CD4-positive, alpha-beta T cell treated with Interleukin-4 for 4 hours (primary cell): ENCODE measurements at regions not wholly inside any gene's neighbourhood (a gene's known extent, or its start where the extent isn't known, plus 50 kb on each side); places are given as distances from the start of the nearest gene placed in this dataset.
"Not testable (repeated sequence)": the region's sequence is repeated elsewhere in the genome, so short reads cannot be mapped to it uniquely, and the experiment has no call there.

Experiments used
- DNase-seq: peaks from one replicate; pipeline ENCODE4 v3.0.0-alpha.2; 2020

- no peak for DNase-seq
These were observed 60.3 kb downstream of the EOMES start for GRCh38 chr3:27661797-27662196.

GRCh38 chr3:27659279-27660021 lies 62.7 kb downstream of the EOMES start:
- peak; percentile 50 for DNase-seq

GRCh38 chr3:27658741-27659140 lies 63.4 kb downstream of the EOMES start:
- DNase-seq, result no peak

- DNase-seq, result no peak
These were observed 64.3 kb downstream of the EOMES start for GRCh38 chr3:27657871-27658270.

GRCh38 chr3:27657404-27657803 lies 64.7 kb downstream of the EOMES start:
- no peak for DNase-seq

GRCh38 chr3:27656790-27657189 lies 65.3 kb downstream of the EOMES start:
- no peak for DNase-seq

- no peak for DNase-seq
These were observed 66.6 kb downstream of the EOMES start for GRCh38 chr3:27655547-27655946.

GRCh38 chr3:27653803-27654558 lies 68.1 kb downstream of the EOMES start:
- no peak for DNase-seq

- no peak for DNase-seq
These were observed 72.8 kb downstream of the EOMES start for GRCh38 chr3:27649277-27649676.

- DNase-seq, result no peak
These were observed 75.2 kb downstream of the EOMES start for GRCh38 chr3:27646896-27647295.

GRCh38 chr3:27644941-27645340 lies 77.2 kb downstream of the EOMES start:
- no peak for DNase-seq

GRCh38 chr3:27643355-27643754 lies 78.8 kb downstream of the EOMES start:
- DNase-seq, result no peak

GRCh38 chr3:27642796-27643195 lies 79.3 kb downstream of the EOMES start:
- no peak for DNase-seq

- no peak for DNase-seq
These were observed 80.1 kb downstream of the EOMES start for GRCh38 chr3:27641888-27642601.

- DNase-seq, result no peak
These were observed 80.8 kb downstream of the EOMES start for GRCh38 chr3:27641271-27641800.

- peak; percentile 58 for DNase-seq
These were observed 82.9 kb downstream of the EOMES start for GRCh38 chr3:27639271-27639670.

- no peak for DNase-seq
These were observed 83.5 kb downstream of the EOMES start for GRCh38 chr3:27638594-27638993.

- no peak for DNase-seq
These were observed 84.7 kb downstream of the EOMES start for GRCh38 chr3:27637346-27637995.

- DNase-seq, result not testable (repeated sequence)
These were observed 87.1 kb downstream of the EOMES start for GRCh38 chr3:27635006-27635405.

GRCh38 chr3:27633224-27633545 lies 88.9 kb downstream of the EOMES start:
- no peak for DNase-seq

- DNase-seq, result peak; percentile 42
These were observed 89.5 kb downstream of the EOMES start for GRCh38 chr3:27632431-27633223.

GRCh38 chr3:27630885-27631284 lies 91.2 kb downstream of the EOMES start:
- DNase-seq, result peak; percentile 48
